ENCODE measurements at regions not wholly inside any gene's neighbourhood (a gene's known extent, or its start where the extent isn't known, plus 50 kb on each side); places are given as distances from the start of the nearest gene placed in this dataset.

GRCh38 chr10:129151281-129151680 lies 315.8 kb upstream of the MGMT start:
- no peak for DNase-seq
- Mint-ChIP-seq H3K4me1 (no peaks in the 10 kb centered on the region), H3K9me3 (peaks cover 17% of the 10 kb centered on the region), H3K27me3 (ENCODE audit: low read depth, poor library complexity) (peaks cover 15% of the 10 kb centered on the region), H3K27ac (no peak overlapping the region), H3K36me3 (ENCODE audit: low read depth) (no peaks in the 10 kb centered on the region), H3K4me3 (no peak overlapping the region)
- TF ChIP-seq CTCF (IDR thresholded peaks at IDR 0.05), result no peak

DNA sequence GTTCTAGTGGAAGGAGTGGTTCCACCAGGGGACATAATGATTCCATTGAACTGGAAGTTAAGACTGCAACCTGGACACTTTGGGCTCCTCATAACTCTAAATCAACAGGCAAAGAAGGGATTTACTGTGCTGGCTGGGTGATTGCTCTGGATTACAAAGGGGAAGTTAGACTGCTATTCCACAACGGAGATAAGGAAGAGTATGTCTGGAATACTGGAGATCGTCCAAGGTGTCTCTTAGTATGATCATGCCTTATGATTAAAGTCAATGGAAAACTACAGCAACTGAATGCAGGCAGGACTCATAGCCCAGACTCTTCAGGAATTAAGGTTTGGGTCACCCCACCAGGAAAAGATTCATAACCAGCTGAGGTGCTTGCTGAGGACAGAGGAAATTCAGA lies 310.6 kb upstream of the MGMT start:
- TF ChIP-seq CTCF (IDR thresholded peaks at IDR 0.05), result no peak
- DNase-seq, result no peak
- Mint-ChIP-seq H3K4me3 (no peak overlapping the region), H3K4me1 (peaks cover 6% of the 10 kb centered on the region), H3K36me3 (ENCODE audit: low read depth) (no peaks in the 10 kb centered on the region), H3K27ac (no peak overlapping the region), H3K9me3 (peaks cover 46% of the 10 kb centered on the region), H3K27me3 (ENCODE audit: low read depth, poor library complexity) (peaks cover 10% of the 10 kb centered on the region)

GRCh38 chr10:129157185-129157584 lies 309.9 kb upstream of the MGMT start:
- Mint-ChIP-seq H3K27ac (no peak overlapping the region), H3K36me3 (ENCODE audit: low read depth) (no peaks in the 10 kb centered on the region), H3K4me3 (no peak overlapping the region), H3K9me3 (peaks cover 52% of the 10 kb centered on the region), H3K27me3 (ENCODE audit: low read depth, poor library complexity) (peaks cover 7% of the 10 kb centered on the region), H3K4me1 (peaks cover 10% of the 10 kb centered on the region)
- no peak for TF ChIP-seq CTCF (IDR thresholded peaks at IDR 0.05)
- DNase-seq, result no peak

- no peak overlapping the region for H3K27ac Mint-ChIP-seq
- no peak overlapping the region for H3K4me3 Mint-ChIP-seq
- peaks cover 39% of the 10 kb centered on the region for H3K9me3 Mint-ChIP-seq
- H3K27me3 Mint-ChIP-seq (ENCODE audit: low read depth, poor library complexity), result peaks cover 6% of the 10 kb centered on the region
- DNase-seq, result peak; percentile 28
- no peaks in the 10 kb centered on the region for H3K36me3 Mint-ChIP-seq (ENCODE audit: low read depth)
- H3K4me1 Mint-ChIP-seq, result peaks cover 16% of the 10 kb centered on the region
- no peak for TF ChIP-seq CTCF (IDR thresholded peaks at IDR 0.05)
Observed at GRCh38 chr10:129161150-129161549, 305.9 kb upstream of the MGMT start.

DNA sequence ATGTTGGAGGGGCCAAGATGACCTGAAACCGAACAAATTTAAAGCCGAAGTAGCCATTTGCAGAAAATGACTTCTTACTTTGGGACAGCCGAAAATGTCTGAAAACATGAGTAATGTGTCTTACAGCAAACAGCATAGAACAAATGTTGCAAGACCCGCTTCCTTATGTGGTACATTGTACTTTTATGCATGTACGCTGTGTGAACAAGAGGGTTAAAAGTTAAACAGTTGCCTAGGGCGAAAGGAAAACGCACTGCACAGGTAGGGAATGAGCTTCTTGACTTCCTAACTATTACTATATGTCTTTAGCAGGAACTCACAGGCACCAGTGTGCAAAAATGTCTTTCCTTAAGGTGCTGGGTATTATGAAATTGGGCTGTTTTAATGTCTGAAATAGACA lies 303.5 kb upstream of the MGMT start:
- Mint-ChIP-seq H3K27me3 (ENCODE audit: low read depth, poor library complexity) (peaks cover 3% of the 10 kb centered on the region), H3K4me3 (no peak overlapping the region)

More for the DNA sequence above, 303.5 kb upstream of the MGMT start:
- no peak overlapping the region for H3K27ac Mint-ChIP-seq
- no peak for DNase-seq
- peaks cover 16% of the 10 kb centered on the region for H3K4me1 Mint-ChIP-seq
- peaks cover 27% of the 10 kb centered on the region for H3K9me3 Mint-ChIP-seq
- no peak for TF ChIP-seq CTCF (IDR thresholded peaks at IDR 0.05)
- H3K36me3 Mint-ChIP-seq (ENCODE audit: low read depth), result no peaks in the 10 kb centered on the region
